Bronchial epithelial cell (primary cell): ENCODE measurements at regions not wholly inside any gene's neighbourhood (a gene's known extent, or its start where the extent isn't known, plus 50 kb on each side); places are given as distances from the start of the nearest gene placed in this dataset.

ENCODE experiments used
- DNase-seq: peaks from one replicate; pipeline ENCODE4 v3.0.0-alpha.2; 2010; ENCODE audit warnings: low read depth
- FAIRE-seq: peaks from 2 replicates; lab custom pipeline; 2011; peaks lifted over from hg19 to GRCh38; lab: Jason Lieb, UNC
- H3K27me3 ChIP-seq: 2 replicates; pipeline ENCODE4 v1.5.1; 2011; ENCODE audit warnings: low read length; ENCODE audit not compliant: control insufficient read depth, insufficient read depth
- H3K36me3 ChIP-seq: 2 replicates; pipeline ENCODE4 v1.5.1; 2011; ENCODE audit warnings: low read length; ENCODE audit not compliant: control insufficient read depth, insufficient read depth
- H3K4me3 ChIP-seq: 2 replicates; pipeline ENCODE4 v1.5.1; 2011; ENCODE audit warnings: mild to moderate bottlenecking, low read depth, low read length, control low read depth
- CTCF ChIP-seq: IDR thresholded peaks from 2 replicates; pipeline ENCODE4 v1.5.1; 2011; ENCODE audit warnings: mild to moderate bottlenecking, moderate library complexity, low read length, control low read depth, inconsistent platforms; ENCODE audit not compliant: insufficient read depth, severe bottlenecking

GRCh38 chr10:71133710-71134686, 78.4 kb upstream of the UNC5B start:
- FAIRE-seq, result no peak
- TF ChIP-seq CTCF, result no peak
- Histone ChIP-seq H3K36me3 (no peaks in the 10 kb centered on the region), H3K27me3 (peaks cover 7% of the 10 kb centered on the region), H3K4me3 (no peak overlapping the region)
- DNase-seq, result no peak

- peak; percentile 89 for FAIRE-seq
- TF ChIP-seq CTCF, result no peak
- Histone ChIP-seq H3K27me3 (peaks cover 7% of the 10 kb centered on the region), H3K4me3 (no peak overlapping the region), H3K36me3 (no peaks in the 10 kb centered on the region)
- no peak for DNase-seq
Measured at GRCh38 chr10:71134732-71135211, 77.6 kb upstream of the UNC5B start.

GRCh38 chr10:71135236-71135635, 77.1 kb upstream of the UNC5B start:
- Histone ChIP-seq H3K4me3 (no peak overlapping the region), H3K36me3 (no peaks in the 10 kb centered on the region), H3K27me3 (peaks cover 7% of the 10 kb centered on the region)
- FAIRE-seq, result no peak
- no peak for DNase-seq
- no peak for TF ChIP-seq CTCF

- DNase-seq (no peak), FAIRE-seq (no peak)
- Histone ChIP-seq H3K36me3 (no peaks in the 10 kb centered on the region), H3K27me3 (peaks cover 6% of the 10 kb centered on the region), H3K4me3 (no peak overlapping the region)
- no peak for TF ChIP-seq CTCF
Measured at GRCh38 chr10:71136036-71136721, 76.2 kb upstream of the UNC5B start.

GRCh38 chr10:71137701-71138100, 74.7 kb upstream of the UNC5B start:
- no peak for TF ChIP-seq CTCF
- no peak for DNase-seq
- Histone ChIP-seq H3K36me3 (no peaks in the 10 kb centered on the region), H3K27me3 (peaks cover 6% of the 10 kb centered on the region), H3K4me3 (no peak overlapping the region)
- no peak for FAIRE-seq
